SU-DHL-6 (cell line): ENCODE measurements at regions not wholly inside any gene's neighbourhood (a gene's known extent, or its start where the extent isn't known, plus 50 kb on each side); places are given as distances from the start of the nearest gene placed in this dataset.

Experiments
- H2AFZ ChIP-seq: fragments of 200-600 bp; sonication (generic); 2 replicates; pipeline ENCODE4 v1.6.1; 2014; ENCODE audit warnings: low read depth, mild to moderate bottlenecking, moderate library complexity, mixed read lengths, antibody characterized with exemption, low read length; ENCODE audit not compliant: severe bottlenecking
- H3F3A ChIP-seq: fragments of 200-600 bp; shearing (Covaris generic); 2 replicates; pipeline ENCODE4 v1.6.0; 2016; ENCODE audit warnings: antibody characterized with exemption, mild to moderate bottlenecking; ENCODE audit not compliant: insufficient read depth
- H3K27ac ChIP-seq: fragments of 200-600 bp; sonication (generic); 2 replicates; pipeline ENCODE4 v1.5.1; 2016; ENCODE audit warnings: low read depth, mild to moderate bottlenecking, low read length, moderate library complexity, mixed read lengths
- H3K27me3 ChIP-seq: fragments of 200-600 bp; sonication (generic), shearing (Covaris generic); 2 replicates; pipeline ENCODE4 v1.6.0; 2014; ENCODE audit warnings: mild to moderate bottlenecking, low read length
- H3K36me3 ChIP-seq: fragments of 200-600 bp; sonication (generic); 2 replicates; pipeline ENCODE4 v1.6.1; 2014; ENCODE audit warnings: mild to moderate bottlenecking, low read length, mixed read lengths
- H3K4me2 ChIP-seq: fragments of 300-600, 200-600 bp; shearing (Covaris generic), sonication (generic); 2 replicates; pipeline ENCODE4 v1.6.0; 2014; ENCODE audit warnings: low read length, low read depth, mild to moderate bottlenecking; ENCODE audit not compliant: poor library complexity, severe bottlenecking
- H3K4me3 ChIP-seq: fragments of 200-600 bp; sonication (generic); 2 replicates; pipeline ENCODE4 v1.5.1; 2014; ENCODE audit warnings: antibody characterized with exemption, low read length, mild to moderate bottlenecking, mixed read lengths; ENCODE audit not compliant: insufficient read depth, poor library complexity, severe bottlenecking
- H3K79me2 ChIP-seq: fragments of 200-600 bp; sonication (generic); 2 replicates; pipeline ENCODE4 v1.6.1; 2014; ENCODE audit warnings: mild to moderate bottlenecking, low read length, moderate library complexity; ENCODE audit not compliant: insufficient read depth
- H3K9ac ChIP-seq: fragments of 200-600 bp; sonication (generic); 2 replicates; pipeline ENCODE4 v1.7.0; 2014; ENCODE audit warnings: mild to moderate bottlenecking, low read length
- H3K9me2 ChIP-seq: fragments of 200-600 bp; sonication (generic); replicated peaks from 2 replicates; pipeline ENCODE4 v1.6.1; 2014; ENCODE audit warnings: low read length; ENCODE audit not compliant: insufficient read depth
- H3K9me3 ChIP-seq: fragments of 200-600 bp; sonication (generic); 2 replicates; pipeline ENCODE4 v1.6.1; 2014; ENCODE audit warnings: low read length, mixed read lengths; ENCODE audit not compliant: insufficient read depth
- H4K20me1 ChIP-seq: fragments of 200-600 bp; sonication (generic); 2 replicates; pipeline ENCODE4 v1.6.1; 2014; ENCODE audit warnings: low read depth, mild to moderate bottlenecking, antibody characterized with exemption, low read length, moderate library complexity, mixed read lengths
- CTCF ChIP-seq: fragments of 200-600 bp; sonication (generic); IDR thresholded peaks from one replicate; pipeline ENCODE4 v1.5.1; 2017; ENCODE audit warnings: antibody characterized with exemption, mild to moderate bottlenecking, low read length, moderate library complexity; ENCODE audit not compliant: insufficient read depth, poor library complexity, severe bottlenecking
- EZH2phosphoT487 ChIP-seq: fragments of 200-600 bp; sonication (generic), shearing (Covaris generic); conservative IDR thresholded peaks from 2 replicates; pipeline ENCODE4 v1.6.1; 2018; ENCODE audit warnings: mild to moderate bottlenecking, antibody characterized with exemption, low read length, moderate library complexity, mixed read lengths

DNA sequence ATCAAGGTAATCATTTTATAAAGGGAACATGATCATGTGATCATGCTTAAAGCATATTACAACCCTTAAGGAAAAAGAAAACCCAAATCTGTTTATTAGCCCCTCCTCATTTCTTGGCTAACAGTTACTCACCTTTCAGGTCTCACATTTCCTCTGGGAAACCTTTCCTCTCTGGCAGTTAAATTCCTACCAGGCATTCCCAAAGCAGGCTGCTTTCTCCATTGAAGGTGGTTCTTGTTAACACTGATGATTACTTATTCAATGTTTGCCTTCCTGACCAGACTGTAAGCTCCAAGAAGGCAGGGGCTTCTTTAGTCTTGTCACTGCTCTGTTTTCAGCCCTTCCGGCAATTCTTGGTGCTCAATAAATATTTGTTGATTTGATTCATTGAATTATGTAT lies 59.9 kb downstream of the PLK2 start:
- Histone ChIP-seq H4K20me1 (no peaks in the 10 kb centered on the region), H3K36me3 (no peaks in the 10 kb centered on the region), H3K4me2 (no peak overlapping the region), H3K9me2 (no peaks in the 10 kb centered on the region), H3K27ac (no peak overlapping the region), H3F3A (no peaks in the 10 kb centered on the region), H3K27me3 (no peaks in the 10 kb centered on the region), H3K79me2 (no peaks in the 10 kb centered on the region), H3K4me3 (no peak overlapping the region), H3K9me3 (no peaks in the 10 kb centered on the region), H2AFZ (no peak overlapping the region), H3K9ac (no peak overlapping the region)
- TF ChIP-seq EZH2phosphoT487 (no peak), CTCF (no peak)

DNA sequence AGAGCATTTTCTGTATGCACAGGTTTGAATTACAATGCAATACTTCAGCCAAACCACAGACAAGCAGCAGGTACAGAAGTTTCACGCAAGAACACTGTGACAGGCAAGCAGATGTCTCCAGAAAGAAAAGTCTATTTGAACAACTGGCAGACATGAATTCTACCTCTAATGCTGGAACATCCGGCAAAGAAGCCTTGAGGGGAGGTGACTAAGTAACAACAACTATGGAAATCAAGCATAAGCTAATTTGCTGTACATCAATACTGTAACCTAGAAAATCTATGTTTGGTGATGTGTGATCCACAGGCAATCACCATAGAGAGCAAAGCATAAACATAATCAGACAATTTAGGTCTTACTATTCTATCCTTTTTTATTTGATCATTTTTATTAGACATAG lies 65.5 kb downstream of the PLK2 start:
- no peak overlapping the region for H3K4me2 ChIP-seq
- TF ChIP-seq CTCF (no peak), EZH2phosphoT487 (no peak)

DNA sequence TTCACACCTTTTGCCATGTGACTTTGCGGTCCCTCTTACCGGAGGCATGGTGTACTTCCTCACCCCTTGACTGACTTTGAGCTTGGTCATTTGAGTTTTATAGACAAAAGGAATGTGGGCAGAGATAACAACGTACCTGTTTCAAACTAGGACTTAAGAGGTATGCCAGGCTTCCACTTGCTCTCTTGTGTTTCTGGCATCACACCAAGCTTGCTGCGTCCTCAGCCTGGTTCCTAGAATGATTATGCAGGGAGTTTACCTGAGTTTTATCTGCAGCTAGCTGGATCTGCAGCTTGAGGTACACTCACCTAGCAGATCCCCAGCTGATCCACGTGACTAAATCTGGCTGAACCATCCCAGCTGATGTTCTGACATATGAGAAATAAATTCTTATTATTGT lies 66.2 kb downstream of the PLK2 start:
- H3K4me3 ChIP-seq, result no peak overlapping the region
- no peaks in the 10 kb centered on the region for H4K20me1 ChIP-seq
- H3K9me3 ChIP-seq, result no peaks in the 10 kb centered on the region
- H3K9me2 ChIP-seq, result no peaks in the 10 kb centered on the region
- no peaks in the 10 kb centered on the region for H3K79me2 ChIP-seq
- no peak for TF ChIP-seq EZH2phosphoT487
- TF ChIP-seq CTCF, result no peak
- no peak overlapping the region for H3K4me2 ChIP-seq
- H3K27me3 ChIP-seq, result no peaks in the 10 kb centered on the region
- no peaks in the 10 kb centered on the region for H3F3A ChIP-seq
- no peaks in the 10 kb centered on the region for H3K36me3 ChIP-seq
- no peak overlapping the region for H3K27ac ChIP-seq
- H2AFZ ChIP-seq, result no peak overlapping the region
- no peak overlapping the region for H3K9ac ChIP-seq

More for the DNA sequence above, 65.5 kb downstream of the PLK2 start:
- no peaks in the 10 kb centered on the region for H3K79me2 ChIP-seq
- H3K9me3 ChIP-seq, result no peaks in the 10 kb centered on the region
- H3K36me3 ChIP-seq, result no peaks in the 10 kb centered on the region
- H3K9me2 ChIP-seq, result no peaks in the 10 kb centered on the region
- no peak overlapping the region for H3K9ac ChIP-seq
- H2AFZ ChIP-seq, result no peak overlapping the region
- no peaks in the 10 kb centered on the region for H3F3A ChIP-seq
- H3K27me3 ChIP-seq, result no peaks in the 10 kb centered on the region
- H3K4me3 ChIP-seq, result no peak overlapping the region
- H3K27ac ChIP-seq, result no peak overlapping the region
- H4K20me1 ChIP-seq, result no peaks in the 10 kb centered on the region
